GM18498 (cell line): ENCODE measurements at regions not wholly inside any gene's neighbourhood (a gene's known extent, or its start where the extent isn't known, plus 50 kb on each side); places are given as distances from the start of the nearest gene placed in this dataset.
"Not testable (repeated sequence)": the region's sequence is repeated elsewhere in the genome, so short reads cannot be mapped to it uniquely, and the experiment has no call there.

ENCODE experiments used
- ATAC-seq: cut with Tn5 transposase; IDR thresholded peaks from one replicate; pipeline ENCODE4 v1.9.1; 2021; ENCODE audit warnings: mild to moderate bottlenecking, moderate library complexity; ENCODE audit not compliant: unreplicated experiment

DNA sequence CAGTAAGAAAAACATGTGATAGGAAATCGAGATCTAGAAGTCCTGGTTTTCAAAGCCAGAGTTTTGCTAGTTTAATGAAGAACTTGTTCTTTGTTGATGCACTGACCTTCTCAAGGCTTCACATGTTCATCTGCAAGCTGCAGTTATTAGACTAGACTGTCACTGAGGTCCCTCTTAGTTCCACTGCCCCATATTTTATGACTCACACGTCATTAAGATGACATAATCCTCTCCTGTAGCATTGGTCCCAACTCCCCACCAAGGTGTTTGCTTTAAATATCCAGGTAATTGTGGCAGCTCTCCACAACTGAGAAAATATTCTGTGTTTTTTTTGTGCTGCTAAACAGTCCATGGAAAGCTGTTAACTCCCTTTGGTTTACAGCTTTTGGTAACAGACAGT is 149.7 kb downstream of the MREG start:
- ATAC-seq, result no peak

DNA sequence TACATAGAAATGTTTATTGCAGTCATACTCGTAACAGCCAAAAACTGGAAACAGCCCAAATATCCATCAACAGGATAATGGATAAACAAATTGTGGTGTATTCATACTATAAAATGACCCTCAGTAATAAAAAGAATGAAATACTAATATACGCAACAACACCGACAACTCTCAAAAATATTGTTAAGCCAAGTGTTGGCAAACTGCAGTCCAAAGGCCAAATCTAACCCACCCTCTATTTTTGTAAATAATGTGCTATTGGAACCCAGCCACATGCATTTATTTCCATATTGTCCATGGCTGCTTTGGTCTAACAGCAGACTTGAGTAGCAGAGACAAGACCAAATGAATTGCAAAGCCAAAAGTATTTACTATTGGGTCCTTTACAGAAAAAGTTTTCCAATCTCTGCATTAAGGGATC is 151.0 kb downstream of the MREG start:
- no peak for ATAC-seq

DNA sequence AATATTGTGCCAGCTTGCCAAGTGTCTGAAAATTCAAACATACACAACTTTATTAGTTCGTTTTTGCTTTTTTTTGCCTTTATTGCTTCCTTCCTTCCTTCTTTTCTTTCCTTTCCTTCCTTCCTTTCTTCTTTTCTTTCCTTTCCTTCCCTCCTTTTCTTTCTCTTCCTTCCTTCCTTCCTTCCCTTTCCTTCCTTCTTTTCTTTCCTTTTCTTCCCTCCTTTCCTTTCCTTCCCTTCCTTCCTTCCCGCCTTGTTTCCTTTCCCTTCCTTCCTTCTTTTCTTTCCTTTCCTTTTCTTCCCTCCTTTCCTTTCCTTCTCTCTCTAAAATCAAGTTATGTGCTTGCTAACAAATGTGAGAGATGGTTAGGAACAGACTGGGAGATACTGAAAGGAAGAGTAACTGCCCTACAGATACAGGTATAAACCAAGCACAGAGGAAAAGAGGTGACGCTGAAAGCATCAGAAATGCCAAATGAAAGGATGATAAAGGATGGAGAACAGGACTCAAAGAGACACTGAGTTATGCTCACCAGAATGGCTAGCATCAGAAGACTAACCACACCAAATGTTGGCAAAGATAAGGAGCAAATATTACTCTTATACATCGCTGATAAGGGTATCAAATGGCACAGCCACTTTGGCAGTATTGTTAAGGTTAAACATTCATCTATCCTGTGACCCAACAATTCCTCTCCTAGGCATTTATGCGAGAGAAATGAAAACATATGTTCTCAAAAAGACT is 151.6 kb downstream of the MREG start:
- no peak for ATAC-seq

DNA sequence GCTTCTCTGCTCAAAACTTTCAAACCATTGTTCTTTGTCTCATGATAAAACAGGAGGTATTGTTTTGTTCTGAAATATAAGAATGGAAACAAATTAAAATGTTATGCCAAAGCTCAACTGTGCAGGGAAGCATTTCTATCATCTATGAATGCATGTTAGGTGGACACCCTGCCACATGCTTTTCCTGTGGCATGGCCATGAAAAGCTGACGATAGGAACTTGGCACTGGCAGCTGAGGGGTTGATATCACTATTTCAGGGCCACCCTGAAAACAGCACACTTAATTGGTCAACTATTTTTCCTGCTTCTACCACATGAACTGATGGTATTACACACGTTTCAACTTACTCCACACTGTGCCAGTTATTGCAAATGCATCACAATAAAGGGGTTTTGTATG is 157.3 kb downstream of the MREG start:
- ATAC-seq, result no peak

DNA sequence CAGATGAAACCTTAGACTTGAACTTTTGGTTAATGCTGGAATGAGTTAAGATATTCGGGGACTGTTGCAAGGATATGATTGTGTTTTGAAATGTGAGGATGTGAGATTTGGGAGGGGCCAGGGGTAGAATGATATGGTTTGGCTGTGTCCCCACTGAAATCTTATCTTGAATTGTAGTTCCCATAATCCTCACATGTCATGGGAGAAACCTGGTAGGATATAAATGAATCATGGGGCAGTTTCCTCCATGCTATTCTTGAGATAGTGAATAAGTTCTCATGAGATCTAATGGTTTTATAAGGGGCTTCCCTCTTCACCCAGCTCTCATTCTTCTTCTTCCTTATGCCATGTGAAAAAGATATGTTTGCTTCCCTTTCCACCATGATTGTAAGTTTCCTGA is 158.0 kb downstream of the MREG start:
- ATAC-seq, result not testable (repeated sequence)

DNA sequence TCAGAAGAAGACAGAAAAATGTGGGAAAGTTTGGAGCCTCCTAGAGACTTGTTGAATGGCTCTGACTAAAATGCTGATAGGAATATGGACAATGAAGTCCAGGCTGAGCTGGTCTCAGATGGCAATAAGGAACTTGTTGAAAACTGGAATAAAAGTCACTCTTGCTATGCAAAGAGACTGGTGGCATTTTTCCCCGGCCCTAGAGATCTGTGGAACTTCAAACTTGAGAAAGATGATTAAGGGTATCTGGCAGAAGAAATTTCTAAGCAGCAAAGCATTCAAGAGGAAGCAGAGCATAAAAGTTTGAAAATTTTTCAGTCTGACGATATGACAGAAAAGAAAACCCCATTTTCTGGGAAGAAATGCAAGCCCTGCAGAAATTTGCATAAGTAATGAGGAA is 159.3 kb downstream of the MREG start:
- no peak for ATAC-seq

DNA sequence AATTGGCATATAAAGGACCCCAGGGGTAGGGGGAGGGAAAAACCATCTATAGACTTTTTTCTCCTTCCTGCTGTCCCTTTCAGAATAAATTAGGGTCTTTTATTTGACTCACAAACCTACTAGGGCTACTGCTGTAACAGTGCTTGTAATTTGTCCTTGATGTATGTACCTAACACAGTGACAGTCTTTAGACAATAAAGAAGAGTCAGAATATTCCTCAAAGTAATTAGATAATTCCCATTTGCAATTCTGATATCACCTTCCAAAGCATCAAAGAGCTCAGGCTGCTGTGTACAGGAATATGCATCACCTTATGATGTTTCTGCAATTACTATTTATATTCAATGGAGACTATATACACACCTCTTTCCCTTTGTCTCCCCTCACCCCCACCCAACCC is 161.7 kb downstream of the MREG start:
- no peak for ATAC-seq

DNA sequence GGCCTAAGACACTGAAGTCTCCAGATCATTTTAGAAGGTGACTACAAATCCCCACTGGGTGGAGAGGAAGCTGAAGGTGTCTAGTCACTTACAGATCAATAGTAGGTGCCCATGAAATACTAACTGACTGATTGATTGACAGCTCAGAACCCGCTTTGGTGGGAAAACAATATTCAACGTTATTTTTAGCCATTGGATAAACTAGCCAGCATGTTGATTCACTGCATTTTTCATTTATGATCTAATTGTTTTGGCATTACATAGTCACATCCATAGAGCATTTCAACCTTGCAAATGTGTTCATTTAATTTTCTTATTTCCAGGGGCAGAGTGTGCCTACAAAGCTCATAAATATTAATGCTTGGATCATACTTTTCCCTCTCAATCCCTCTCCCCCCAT is 162.3 kb downstream of the MREG start:
- no peak for ATAC-seq

DNA sequence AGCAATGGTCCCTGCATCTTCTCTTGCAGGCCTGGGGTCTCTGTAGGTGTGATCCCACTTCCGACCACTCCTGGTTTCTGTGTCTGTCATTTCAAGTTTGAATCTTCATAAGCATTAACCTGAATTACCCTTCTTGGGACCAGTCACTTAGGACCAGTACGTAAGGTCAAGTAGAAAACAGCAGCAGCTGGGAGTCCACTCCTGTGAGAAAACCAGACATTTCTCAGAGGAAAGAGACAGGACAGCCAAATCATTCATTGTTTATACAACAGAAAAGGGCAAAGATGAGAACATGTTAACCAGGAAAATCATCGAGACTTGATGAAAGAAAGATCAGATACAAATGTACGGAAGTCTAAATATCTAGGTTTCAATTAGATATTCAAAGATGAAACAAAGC is 163.0 kb downstream of the MREG start:
- ATAC-seq, result no peak

DNA sequence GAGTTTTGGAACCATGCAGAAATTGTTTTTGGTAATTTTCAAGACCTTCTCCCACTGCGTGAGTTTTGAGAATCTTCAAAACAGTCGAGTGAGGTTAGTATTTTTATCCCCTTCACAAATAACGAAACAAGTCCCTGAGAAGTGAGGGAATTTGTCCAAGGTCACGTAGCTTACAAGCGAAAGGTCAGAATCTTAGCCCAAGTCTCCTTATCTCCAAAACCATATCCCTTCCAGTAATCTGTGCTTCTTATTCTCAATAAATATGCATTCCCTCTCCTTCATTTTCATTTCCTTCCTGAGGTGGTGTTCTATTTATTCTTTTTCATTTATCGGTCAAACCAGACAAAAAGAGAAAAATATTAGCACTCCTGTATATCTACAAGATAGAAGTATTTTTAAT is 163.6 kb downstream of the MREG start:
- ATAC-seq, result no peak

DNA sequence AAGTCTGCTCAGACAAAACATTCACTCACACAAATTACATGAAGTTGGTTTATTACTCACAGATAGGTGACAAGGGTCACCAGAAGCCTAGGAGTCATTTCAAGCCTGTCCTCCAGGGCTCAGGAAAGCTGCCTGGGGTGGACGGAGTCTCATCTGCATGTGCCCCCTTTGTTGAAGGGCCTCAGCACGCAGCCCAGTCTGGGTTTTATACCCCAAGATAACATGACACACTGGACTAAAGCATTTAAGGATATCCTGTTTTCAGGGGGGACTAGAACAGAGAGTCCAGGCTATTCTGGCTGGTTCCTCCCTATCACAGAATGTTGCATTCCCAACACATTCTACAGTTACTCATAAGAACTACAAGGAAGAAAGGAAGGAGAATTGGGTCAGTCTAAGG is 164.7 kb downstream of the MREG start:
- ATAC-seq, result no peak

DNA sequence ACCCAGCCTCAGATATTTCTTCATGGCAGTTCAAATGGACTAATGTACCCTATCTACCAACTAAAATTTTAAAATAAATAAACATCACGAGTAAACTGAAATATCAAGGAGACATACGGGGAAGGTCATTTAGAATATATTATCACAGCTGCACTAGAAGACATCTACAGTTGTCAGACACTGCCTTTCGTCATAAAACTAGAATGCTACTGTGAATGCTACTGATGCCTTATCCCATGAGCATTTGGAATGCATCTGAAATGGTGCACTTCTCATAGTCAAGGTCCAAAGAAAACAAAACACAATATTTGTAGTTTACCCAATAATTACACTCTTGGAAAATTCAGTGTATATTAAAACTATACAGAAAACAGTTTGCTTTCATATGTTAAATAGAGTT is 165.2 kb downstream of the MREG start:
- ATAC-seq, result no peak

DNA sequence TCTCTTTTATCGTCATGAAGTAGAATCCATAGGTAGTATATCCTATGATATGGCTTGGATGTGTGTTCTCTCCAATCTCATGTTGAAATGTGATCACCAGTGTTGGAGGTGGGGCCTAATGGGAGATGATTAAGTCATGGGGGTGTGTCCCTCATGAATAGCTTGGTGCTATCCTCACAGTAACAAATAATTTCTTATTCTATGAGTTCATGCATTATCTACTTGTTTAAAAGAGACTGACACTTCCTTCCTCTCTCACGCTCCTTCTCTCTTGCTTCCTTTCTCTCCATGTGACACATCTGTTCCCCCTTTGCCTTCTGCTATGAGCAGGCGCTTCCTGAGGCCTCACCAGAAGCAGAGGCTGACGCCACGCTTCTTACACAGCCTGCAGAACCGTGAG is 165.6 kb downstream of the MREG start:
- no peak for ATAC-seq

DNA sequence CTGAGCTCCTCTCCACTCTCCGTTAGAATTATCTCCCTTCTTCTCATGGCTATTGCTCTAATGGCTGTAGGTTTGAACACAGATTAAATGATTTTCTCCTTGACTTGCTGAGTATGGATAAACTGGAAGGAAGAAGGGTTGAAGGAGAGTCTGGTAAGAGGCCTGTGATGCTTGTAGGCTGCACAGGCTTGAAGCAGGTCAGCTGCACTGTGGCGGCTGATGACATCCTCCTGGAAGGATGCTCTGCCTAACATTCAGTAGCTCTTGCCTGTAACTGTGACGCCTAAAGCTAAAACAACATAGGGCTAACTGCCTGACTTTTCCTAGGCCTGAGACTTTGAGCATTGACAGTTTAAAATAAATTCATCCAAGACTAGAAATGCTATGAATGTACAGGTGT is 166.3 kb downstream of the MREG start:
- no peak for ATAC-seq

DNA sequence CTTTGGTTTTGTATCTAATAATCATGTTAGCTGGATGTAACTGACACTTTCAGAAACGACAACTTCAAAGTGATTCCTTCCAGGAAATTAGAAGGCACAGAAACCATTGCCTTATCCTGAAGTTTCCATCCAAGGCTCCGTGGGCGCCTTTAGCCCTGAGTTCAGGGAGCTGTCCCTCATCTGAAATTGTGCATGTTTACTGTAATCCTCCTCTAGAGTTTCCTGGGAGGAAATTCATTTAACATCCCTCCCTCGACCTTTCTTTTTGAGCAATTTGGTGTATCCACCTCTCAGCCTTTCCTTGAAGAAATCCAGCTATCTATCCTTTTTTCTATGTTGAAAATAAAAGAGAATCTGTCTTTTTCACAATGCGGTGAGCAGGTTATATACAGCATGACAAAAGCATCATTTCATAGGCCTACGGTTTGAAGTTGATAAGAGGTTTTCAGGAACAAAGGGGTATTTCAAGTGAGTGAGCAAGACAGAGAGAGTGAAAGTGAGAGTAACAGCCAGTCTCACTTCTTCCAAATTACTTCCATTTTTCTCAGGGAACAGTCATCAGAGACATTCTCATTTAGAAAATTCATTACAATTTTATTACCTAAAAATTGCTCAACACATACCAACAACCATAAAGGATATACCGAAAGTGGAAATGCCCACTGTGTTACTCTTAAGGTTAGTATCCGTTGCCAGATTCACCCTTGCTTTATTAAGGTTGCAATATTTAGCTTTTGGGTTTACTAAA is 167.3 kb downstream of the MREG start:
- peak; percentile 66 for ATAC-seq

DNA sequence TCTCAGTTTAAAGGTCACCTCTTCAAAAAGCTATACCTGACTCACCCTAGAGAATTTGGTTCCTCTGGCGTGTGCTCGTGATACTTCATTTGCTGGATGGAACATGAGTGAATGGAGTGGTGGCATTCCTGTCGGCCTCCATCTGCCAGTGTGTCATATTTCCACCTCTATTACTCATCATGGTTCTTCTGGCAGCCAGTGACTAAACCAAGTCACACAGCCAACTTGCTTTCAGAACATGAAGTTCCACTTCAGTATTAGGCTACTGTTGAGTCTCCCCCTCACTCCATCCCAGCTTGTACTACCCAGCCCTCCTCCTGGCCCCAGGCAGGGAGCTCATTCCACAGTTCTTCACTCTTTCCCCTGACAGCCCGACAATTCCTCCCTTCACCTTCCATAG is 169.8 kb downstream of the MREG start:
- ATAC-seq, result no peak

DNA sequence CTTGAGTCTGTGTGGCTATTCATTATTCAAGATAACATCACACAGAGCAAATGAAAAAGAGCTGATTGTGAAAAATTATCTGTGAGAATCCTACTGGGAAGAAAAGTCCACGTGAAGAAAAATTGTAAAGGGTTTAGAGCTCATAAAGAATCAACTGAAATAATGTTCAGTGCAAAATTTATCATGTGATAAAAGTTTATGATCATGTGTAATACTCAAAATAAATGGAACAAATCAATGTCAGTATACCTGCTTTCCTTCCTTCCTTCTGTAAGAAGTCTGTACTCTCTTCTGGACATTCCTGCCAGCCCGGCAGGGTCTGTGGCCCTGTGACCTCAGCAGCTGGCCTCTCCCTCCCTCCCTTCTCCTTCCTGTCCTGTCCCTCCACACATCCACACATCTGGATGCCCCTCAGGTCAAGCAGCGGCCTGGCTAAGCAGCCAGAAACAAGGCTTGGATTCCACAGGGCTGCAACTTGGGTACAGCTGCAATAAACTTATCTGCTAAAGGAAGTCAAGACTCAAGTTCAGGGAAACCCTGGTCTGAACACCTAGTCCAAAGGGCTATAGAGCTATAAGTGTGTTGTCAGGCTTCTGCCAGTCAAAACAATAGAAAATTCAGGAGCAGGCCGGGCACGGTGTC is 172.1 kb downstream of the MREG start:
- ATAC-seq, result peak; percentile 18

DNA sequence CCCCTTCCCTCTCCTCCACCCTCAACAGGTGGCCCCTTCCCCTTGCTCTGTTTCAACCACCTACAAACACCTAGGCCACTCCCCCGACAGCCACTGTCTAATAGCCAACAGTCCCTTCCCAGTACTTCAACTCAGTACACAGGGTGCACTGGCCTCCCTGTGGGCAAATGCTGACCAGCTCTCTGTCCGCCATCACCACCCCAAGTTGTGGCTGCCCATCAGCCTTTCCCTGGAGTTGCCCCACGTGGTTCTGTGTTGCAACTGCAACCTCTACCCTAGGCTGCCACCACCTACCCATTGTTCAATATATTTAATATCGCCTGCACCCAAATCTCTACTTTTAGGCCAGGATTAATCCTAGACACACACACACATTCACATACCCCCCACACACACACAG is 173.5 kb downstream of the MREG start:
- ATAC-seq, result no peak

DNA sequence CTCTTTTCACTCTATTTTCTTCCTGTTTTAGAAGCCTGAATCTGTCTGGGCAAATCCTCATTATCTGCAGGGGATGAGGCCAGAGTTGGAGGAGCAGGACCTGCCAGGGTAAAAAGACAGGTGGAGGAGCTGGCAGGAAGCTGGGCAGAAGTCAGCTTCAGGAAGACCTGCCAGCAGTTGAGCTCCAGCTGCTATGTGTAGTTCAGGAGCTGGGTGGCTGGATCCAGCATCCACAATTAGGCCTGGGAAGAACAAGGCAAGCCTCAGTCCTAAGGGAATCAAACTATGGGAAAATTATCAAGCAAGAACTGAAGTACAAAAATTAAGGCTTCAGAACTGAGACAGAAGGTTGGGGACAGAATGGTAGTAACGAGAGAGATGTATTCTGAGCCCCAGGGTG is 174.0 kb downstream of the MREG start:
- no peak for ATAC-seq

DNA sequence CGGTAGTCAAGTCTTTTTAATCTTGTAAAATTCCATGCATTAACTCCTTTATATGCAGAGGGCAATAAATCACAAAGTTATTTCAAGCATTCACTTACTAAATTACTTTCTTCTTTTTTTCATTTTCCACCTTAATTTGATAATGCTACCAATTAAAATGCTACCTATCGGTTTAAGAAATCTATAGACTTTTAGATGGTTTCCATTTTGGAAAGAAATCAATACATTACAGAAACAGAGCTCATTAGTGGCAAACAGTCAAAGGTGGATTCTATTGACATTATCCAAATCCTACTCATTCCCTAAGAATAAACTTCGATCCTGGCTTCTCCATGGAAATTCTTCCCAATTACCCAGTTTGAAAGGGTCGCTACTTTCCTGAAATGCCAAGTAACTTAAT is 176.5 kb downstream of the MREG start:
- ATAC-seq, result no peak

DNA sequence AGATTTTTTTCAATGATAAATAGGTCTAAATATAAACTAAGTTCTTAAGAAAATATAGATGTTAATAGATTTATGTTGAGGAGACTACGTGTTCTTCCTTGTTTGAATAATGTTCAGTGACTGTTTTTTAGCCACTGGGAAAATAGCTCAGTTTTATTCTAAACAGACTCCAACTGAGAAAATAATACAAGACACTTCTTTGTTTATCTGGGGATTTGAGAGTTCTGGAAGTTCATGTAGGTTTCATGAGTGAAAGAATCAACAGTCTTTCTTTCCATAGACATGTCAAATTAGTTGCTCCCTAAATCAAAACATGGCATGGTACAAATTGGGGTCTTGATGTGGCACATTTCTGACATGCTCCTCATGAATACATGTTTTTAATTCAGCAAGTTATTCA is 177.7 kb downstream of the MREG start:
- ATAC-seq, result no peak

DNA sequence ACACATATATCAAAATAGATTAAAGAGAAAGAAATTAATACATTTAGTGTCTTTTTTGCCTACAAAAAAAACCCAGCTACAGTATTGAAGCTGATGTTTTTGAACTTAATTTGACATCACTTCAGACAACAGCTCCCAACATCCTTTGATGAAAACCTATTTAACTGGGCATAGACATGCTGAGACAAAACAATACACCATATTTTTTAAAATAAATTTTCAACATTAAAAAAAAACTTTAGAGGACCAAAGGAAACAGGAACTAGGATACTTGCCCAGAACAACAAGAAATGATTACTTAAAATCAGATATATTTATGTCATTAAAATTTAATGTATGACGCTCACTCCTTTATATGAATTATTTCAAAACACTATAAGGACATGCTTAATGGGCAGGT is 178.1 kb downstream of the MREG start:
- no peak for ATAC-seq
